ENCODE measurements at regions not wholly inside any gene's neighbourhood (a gene's known extent, or its start where the extent isn't known, plus 50 kb on each side); places are given as distances from the start of the nearest gene placed in this dataset.

DNA sequence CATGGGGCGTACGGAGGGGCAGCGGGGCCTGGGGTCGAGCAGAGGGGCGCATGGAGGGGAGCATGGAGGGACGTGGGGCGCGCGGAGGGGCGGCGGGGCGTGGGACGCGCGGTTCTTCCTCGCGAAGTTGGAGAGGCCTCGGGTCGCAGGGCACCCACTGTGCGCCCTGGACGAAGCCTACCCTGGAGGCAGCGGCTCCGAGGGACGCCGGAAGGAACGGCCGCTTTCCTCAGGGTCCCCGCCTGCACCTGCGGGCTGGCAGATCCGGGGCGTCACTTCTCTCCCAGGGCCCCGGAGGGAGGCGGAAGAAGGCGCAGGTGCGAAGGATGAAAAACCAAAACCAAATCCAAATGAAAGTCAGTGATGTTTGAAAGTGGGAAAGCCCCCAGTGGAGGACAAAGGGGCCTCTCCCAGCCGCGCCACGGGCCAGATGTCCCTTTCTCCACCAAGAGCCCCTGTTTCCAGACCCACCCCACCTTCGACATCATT is 142.1 kb upstream of the PDE10A start:
- no peak for DNase-seq (ENCODE audit: low spot score in 2 of 2)
- peaks cover 7% of the 10 kb centered on the region for H3K9me3 Mint-ChIP-seq
- no peak overlapping the region for H3K4me3 Mint-ChIP-seq
- ATAC-seq: no peak
- H3K4me1 Mint-ChIP-seq: no peaks in the 10 kb centered on the region
- no peaks in the 10 kb centered on the region for H3K36me3 Mint-ChIP-seq
- H3K27ac Mint-ChIP-seq: no peak overlapping the region

DNA sequence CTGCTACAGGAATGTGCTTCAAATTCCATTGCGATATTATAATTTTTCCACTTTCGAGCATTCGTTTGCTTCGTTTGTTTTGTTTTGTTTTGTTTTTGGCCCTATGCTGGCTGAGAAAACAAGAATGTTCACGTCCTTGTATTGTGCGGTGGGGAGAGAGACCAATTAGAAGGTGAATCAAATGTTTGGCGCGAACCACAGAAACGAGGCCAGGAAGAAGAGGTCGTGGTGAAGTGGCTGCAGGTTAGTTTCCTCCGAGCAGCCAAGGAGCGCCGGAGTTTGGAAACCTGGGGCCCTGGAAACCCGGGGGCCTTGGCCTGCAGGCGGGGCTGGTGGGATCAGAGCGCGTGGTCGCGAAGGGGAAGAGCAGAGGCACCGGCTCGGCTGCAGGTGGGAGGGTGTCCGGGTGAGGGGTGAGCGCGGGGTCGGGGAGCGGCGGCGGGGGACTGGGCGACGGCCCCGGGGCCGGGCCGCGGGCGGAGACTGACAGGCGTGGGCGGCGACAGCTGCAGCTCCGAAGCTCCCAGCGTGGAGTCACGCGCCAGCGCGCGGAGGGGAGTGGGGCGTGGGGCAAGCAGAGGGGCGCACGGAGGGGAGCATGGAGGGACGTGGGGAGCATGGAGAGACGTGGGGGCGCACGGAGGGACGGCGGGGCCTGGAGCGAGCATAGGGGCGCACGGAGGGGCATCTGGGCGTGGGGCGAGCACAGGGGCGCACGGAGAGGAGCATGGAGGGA is 141.5 kb upstream of the PDE10A start:
- H3K9me3 Mint-ChIP-seq: peaks cover 7% of the 10 kb centered on the region
- ATAC-seq: no peak
- H3K4me1 Mint-ChIP-seq: no peaks in the 10 kb centered on the region
- H3K27ac Mint-ChIP-seq: no peak overlapping the region
- peak overlapping the region; percentile 14 for H3K4me3 Mint-ChIP-seq
- H3K36me3 Mint-ChIP-seq: no peaks in the 10 kb centered on the region
- DNase-seq (ENCODE audit: low spot score in 2 of 2): no peak

DNA sequence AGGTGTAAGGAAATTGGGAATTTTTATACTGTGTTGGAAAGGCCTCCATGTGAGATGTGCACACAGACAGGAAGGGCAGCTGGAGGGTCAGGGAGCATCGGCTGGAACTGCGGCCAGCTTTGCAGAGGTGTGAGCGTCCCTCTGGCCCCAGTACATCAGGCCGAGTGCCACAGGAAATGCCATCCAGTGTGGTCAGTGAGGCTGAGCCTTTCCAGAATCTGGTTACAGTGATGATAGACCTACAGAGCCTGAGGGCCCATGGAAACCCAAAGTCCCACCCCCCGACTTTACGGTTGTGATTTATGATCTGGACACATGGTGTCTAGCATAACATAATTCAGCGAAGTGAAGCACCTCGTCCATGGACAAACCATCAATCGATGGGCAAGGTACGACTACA is 137.3 kb upstream of the PDE10A start:
- Mint-ChIP-seq H3K9me3 (peaks cover 3% of the 10 kb centered on the region), H3K4me1 (no peaks in the 10 kb centered on the region), H3K36me3 (no peaks in the 10 kb centered on the region), H3K27ac (no peak overlapping the region), H3K4me3 (no peak overlapping the region)
- DNase-seq (ENCODE audit: low spot score in 2 of 2) (no peak), ATAC-seq (no peak)

DNA sequence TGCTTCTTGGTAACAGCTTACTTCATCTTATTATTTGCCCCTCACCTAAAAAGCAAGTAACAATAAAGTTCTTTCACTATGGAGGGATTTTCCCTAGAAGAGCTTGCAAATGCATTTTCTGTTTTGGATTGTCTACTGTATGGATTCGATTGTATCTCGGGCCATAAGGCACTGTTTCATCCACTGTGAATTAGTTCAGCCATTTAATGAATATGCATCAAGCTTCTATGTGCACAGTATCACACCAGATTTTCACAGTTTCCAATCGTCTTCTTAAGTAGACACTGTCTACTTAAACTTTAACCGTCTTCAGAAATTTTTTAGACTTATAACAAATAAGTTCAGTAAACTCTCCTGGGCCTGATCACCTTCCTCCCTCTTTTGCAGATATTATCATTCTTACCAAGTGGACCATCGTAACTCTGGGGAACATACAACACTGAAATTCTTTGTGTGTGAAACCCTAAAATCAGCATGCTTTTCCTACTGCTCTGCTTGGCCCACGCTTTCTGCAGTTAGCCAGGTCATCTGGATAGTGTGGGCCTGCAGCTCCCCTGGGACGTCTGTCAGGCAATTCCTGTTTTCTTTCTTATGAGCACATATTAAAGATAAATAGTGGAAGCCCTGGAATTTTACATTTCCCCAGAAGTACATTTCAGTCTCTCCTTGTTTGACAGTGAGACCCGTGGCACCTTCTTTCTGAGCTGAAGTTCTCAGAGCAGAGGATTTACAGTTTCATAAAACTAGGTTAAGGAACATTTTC is 136.5 kb upstream of the PDE10A start:
- Mint-ChIP-seq H3K4me3 (no peak overlapping the region), H3K27ac (no peak overlapping the region), H3K9me3 (peaks cover 5% of the 10 kb centered on the region), H3K36me3 (no peaks in the 10 kb centered on the region), H3K4me1 (no peaks in the 10 kb centered on the region)
- ATAC-seq (no peak), DNase-seq (ENCODE audit: low spot score in 2 of 2) (no peak)

DNA sequence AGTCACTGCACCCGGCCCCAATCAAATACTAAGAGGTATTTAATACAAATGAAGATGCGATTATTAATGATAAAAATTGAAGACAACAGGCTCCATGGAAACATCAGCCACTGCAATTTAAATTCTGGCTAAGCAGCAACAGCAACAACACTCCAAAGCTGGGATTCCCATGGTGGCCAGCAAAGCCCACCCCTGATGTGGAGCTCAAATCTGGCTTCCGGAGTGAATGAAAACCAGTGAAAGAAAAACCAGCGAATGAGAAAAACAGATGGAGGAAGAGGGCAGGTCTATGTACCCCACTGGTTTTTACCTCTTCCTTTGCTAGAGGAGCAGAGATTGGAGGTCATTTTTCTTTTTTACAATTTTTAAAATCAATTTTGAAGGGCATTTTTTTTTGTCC is 135.9 kb upstream of the PDE10A start:
- H3K36me3 Mint-ChIP-seq: no peaks in the 10 kb centered on the region
- ATAC-seq (no peak), DNase-seq (ENCODE audit: low spot score in 2 of 2) (no peak)
- no peaks in the 10 kb centered on the region for H3K4me1 Mint-ChIP-seq
- H3K4me3 Mint-ChIP-seq: no peak overlapping the region
- peaks cover 2% of the 10 kb centered on the region for H3K9me3 Mint-ChIP-seq
- H3K27ac Mint-ChIP-seq: no peak overlapping the region

DNA sequence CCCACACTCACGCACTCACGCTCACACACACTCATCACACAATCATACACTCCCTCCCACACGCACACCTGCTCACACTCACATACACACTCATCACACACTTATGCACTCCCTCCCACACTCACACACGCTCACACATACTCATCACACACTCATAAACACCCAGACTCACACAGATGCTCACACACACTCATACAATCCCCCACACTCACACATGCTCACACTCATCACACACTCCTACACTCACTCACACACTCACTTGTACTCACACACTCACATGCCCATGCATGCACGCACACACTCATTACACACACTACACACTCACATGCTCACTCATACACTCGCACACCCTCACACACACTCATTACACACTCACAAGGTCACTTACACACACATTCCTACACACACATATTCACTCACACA is 131.1 kb upstream of the PDE10A start:
- no peak for DNase-seq (ENCODE audit: low spot score in 2 of 2)
- H3K9me3 Mint-ChIP-seq: peaks cover 2% of the 10 kb centered on the region
- no peaks in the 10 kb centered on the region for H3K4me1 Mint-ChIP-seq
- H3K4me3 Mint-ChIP-seq: no peak overlapping the region
- no peaks in the 10 kb centered on the region for H3K36me3 Mint-ChIP-seq
- no peak for ATAC-seq
- H3K27ac Mint-ChIP-seq: no peak overlapping the region

DNA sequence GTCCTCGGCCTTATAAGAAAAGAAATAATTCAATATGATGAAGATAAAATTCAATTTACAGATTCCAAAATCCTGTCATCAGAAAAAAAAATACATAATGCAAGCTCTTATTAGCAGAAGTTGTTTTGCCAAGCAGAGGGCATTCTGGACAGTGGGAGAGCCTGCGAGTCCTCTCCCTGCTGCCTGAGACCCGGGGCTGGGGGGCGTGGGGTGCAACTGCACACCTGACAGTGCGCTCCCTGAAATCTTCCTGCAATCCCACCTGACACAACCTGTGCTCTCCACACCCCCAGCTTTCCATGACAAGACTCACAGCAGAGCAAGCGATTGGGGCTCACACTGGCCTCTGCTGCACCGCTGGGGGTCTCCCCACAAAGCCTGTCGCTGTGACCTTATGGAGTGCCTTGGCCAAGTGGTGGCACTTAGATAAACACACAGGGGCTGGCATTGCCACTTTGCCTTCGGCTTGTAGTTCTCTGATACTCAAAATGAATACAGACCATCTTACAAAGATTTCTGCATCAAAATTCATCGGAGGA is 130.3 kb upstream of the PDE10A start:
- no peaks in the 10 kb centered on the region for H3K4me1 Mint-ChIP-seq
- ATAC-seq (no peak), DNase-seq (ENCODE audit: low spot score in 2 of 2) (no peak)
- H3K36me3 Mint-ChIP-seq: no peaks in the 10 kb centered on the region
- H3K27ac Mint-ChIP-seq: no peak overlapping the region
- peaks cover 2% of the 10 kb centered on the region for H3K9me3 Mint-ChIP-seq
- no peak overlapping the region for H3K4me3 Mint-ChIP-seq

DNA sequence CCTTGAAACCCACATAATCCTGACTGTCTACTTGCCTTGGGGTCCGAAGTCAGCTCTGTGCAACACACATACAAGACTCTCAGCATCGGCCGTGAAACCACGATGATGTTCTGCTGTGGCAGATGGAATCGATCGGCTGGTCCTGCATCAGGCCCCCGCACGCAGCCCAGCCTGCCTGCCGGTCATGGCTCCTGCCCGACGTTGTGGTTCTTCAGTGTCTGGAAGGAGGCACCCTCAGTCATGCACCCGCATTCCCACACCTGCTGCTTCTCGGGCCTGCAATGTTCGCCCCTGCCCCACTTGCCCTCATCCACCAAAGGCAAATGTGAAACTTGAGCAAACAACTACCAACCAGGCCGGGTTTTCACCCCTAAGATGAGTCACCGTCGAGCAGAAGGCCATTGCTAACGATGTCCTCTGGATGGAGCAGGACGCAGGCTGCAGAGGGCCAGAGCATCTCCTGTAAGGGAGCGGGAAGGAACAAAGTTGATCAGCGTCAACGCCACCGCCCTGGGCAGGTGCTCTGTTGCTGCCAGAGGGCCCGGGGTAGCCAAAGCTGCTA is 128.9 kb upstream of the PDE10A start:
- H3K27ac Mint-ChIP-seq: no peak overlapping the region
- ATAC-seq (no peak), DNase-seq (ENCODE audit: low spot score in 2 of 2) (no peak)
- no peaks in the 10 kb centered on the region for H3K4me1 Mint-ChIP-seq
- peaks cover 2% of the 10 kb centered on the region for H3K9me3 Mint-ChIP-seq
- H3K36me3 Mint-ChIP-seq: no peaks in the 10 kb centered on the region
- no peak overlapping the region for H3K4me3 Mint-ChIP-seq

DNA sequence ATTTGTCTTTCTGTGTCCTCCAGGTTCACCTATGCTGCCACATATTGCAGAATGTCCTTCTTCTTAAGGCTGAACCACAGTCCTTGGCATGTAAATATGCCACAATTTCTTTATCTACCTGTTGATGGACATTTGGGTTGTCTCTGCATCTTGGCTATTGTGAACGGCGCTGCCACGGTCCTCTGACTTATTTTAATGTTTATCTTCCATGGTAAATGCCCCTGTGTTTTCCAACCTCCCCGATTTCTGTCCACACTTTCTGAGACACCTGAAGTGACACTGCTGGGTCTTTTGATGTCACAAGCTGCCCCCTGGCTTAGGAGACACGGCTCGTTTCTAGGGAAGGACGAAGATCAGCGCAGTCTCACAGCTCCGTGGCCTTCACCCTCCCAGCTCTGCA is 128.3 kb upstream of the PDE10A start:
- Mint-ChIP-seq H3K4me1 (no peaks in the 10 kb centered on the region), H3K36me3 (no peaks in the 10 kb centered on the region), H3K9me3 (peaks cover 2% of the 10 kb centered on the region), H3K4me3 (no peak overlapping the region), H3K27ac (no peak overlapping the region)
- DNase-seq (ENCODE audit: low spot score in 2 of 2) (no peak), ATAC-seq (no peak)

DNA sequence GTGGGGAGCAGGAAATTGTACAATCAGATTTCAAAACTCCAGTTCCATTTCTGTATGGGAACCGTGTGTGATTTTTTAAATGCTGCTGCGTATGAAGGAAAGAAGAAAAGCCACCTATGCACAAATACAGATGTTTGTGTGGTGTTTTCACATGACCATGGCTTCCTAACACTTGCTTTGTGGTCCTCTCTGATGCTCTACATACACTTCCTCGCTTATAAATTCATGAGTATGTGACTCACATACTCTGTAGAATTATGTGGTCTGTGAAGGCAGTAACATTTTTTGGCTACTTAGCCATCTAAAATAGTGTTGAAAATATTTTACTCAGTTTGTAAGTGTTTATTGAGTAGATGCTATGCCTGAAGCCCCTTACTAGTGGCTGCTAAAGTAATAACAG is 119.8 kb upstream of the PDE10A start:
- no peak for DNase-seq (ENCODE audit: low spot score in 2 of 2)
- no peak overlapping the region for H3K4me3 Mint-ChIP-seq
- no peaks in the 10 kb centered on the region for H3K4me1 Mint-ChIP-seq
- H3K9me3 Mint-ChIP-seq: peaks cover 3% of the 10 kb centered on the region
- H3K27ac Mint-ChIP-seq: no peak overlapping the region
- no peaks in the 10 kb centered on the region for H3K36me3 Mint-ChIP-seq
- ATAC-seq: peak; percentile 55

DNA sequence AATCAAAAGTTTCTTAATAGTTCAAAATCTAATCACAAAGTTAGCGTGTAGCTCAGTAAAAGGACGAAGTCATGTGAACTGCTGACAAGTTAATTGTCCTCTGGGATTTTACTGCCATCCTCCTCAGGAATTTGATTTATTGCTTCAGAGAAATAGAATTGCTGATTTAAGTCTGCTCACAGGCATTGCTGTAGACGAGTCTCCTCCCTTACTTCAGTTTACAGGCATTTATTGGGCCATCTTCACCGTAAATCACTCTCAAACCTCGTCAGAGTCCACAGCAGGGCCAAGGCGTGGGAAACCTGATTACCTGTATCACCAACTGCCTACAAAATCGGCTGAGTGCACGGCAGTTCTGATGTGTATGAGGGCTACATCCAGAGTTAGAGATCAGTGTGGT is 119.1 kb upstream of the PDE10A start:
- ATAC-seq (no peak), DNase-seq (ENCODE audit: low spot score in 2 of 2) (no peak)
- Mint-ChIP-seq H3K9me3 (peaks cover 3% of the 10 kb centered on the region), H3K4me1 (no peaks in the 10 kb centered on the region), H3K36me3 (no peaks in the 10 kb centered on the region), H3K4me3 (no peak overlapping the region), H3K27ac (no peak overlapping the region)

DNA sequence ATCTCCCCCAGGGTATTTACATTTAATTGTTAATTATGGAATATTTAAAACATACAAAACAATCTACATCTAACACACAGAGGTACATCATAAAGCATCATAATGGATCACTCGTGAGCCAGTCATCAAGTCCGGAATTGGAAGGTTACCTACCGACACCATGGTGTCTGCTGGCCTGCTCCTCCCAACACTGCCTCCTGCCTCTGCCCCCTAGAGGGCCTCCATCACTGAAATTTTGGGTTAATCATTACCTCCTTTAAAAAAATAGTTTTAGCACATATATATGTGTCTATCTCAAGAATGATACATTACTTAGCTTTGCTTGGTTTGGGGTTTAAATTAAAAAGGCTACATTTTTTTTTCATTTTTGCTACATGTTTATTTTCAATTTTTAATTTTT is 114.6 kb upstream of the PDE10A start:
- H3K36me3 Mint-ChIP-seq: no peaks in the 10 kb centered on the region
- H3K9me3 Mint-ChIP-seq: no peaks in the 10 kb centered on the region
- no peak overlapping the region for H3K4me3 Mint-ChIP-seq
- ATAC-seq (no peak), DNase-seq (ENCODE audit: low spot score in 2 of 2) (no peak)
- H3K4me1 Mint-ChIP-seq: no peaks in the 10 kb centered on the region
- no peak overlapping the region for H3K27ac Mint-ChIP-seq

DNA sequence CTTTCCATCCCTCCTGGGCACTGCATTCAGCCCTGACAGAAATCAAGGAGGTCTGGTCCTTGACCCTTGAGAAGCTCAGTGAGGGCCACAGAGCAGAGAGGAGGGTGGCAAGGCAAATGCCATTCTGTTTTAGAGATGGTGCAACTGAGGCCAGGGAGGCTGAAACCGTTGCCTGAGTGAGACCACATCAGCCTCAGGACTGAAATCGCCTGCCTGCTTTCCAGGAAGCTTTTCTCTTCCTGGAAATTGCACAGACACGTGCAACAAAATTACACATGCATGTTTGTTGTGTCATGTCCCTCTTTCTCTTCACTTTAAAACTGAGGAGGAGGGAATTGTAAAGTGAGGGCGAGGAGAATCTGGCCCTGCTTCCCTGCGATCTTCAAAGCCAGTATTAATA is 113.7 kb upstream of the PDE10A start:
- no peak overlapping the region for H3K4me3 Mint-ChIP-seq
- H3K36me3 Mint-ChIP-seq: no peaks in the 10 kb centered on the region
- H3K9me3 Mint-ChIP-seq: peaks cover 2% of the 10 kb centered on the region
- no peak overlapping the region for H3K27ac Mint-ChIP-seq
- H3K4me1 Mint-ChIP-seq: no peaks in the 10 kb centered on the region
- ATAC-seq (no peak), DNase-seq (ENCODE audit: low spot score in 2 of 2) (no peak)

DNA sequence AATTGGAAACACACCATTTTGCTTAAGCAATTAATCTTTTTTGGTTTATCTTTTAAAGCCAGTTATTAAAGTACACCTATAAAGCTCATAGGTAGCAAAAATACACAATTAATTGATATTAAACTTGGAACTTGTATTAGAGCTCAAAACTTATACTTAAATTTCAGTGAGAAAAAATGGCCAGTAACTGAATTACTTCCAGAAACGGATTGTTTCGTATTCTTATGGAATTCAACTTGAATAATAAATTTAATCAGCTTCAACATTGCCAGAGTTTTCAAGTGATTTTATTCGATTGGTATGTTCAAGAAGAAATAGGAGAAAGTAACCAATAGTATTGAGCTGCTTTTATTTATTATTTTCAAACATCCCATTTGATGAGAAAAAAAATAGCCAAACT is 112.7 kb upstream of the PDE10A start:
- no peaks in the 10 kb centered on the region for H3K36me3 Mint-ChIP-seq
- H3K4me1 Mint-ChIP-seq: no peaks in the 10 kb centered on the region
- ATAC-seq: no peak
- DNase-seq (ENCODE audit: low spot score in 2 of 2): no peak
- no peak overlapping the region for H3K4me3 Mint-ChIP-seq
- no peak overlapping the region for H3K27ac Mint-ChIP-seq
- peaks cover 2% of the 10 kb centered on the region for H3K9me3 Mint-ChIP-seq

DNA sequence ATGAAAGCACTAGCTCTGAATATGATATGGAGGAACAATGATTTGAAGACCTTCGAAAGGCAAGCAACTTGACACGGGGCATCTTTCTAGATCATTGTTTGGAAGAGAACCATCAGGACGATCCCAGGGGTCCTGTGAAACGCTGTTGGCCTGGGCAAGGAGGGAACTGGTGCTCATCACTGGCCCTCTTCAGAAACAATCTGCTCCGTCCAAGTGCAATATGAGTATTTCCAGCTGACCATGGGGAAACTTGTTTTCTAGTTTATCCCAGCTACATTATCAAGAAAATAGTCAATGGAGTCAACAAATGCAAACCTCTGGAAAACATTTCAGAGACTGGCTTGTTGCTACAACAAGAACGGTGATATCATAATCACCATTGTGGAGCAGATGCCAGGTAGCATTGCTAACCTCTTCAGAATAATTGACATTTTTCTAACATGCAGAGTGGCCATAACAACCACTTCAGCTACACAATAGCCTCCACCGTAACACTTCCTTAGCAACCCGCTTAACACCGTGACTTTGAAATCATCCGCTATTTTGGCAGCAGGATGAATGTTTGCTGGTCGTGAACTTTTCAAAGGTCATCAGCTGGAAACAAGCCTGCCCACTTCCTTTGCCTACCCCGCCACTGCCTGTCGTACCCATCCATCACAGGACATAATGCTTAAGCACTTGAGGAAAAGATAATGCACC is 112.0 kb upstream of the PDE10A start:
- ATAC-seq: no peak
- H3K9me3 Mint-ChIP-seq: peaks cover 2% of the 10 kb centered on the region
- H3K4me3 Mint-ChIP-seq: no peak overlapping the region
- peak in 1 of 2 donors; percentile 17 for DNase-seq (ENCODE audit: low spot score in 2 of 2)
- H3K4me1 Mint-ChIP-seq: no peaks in the 10 kb centered on the region
- H3K36me3 Mint-ChIP-seq: no peaks in the 10 kb centered on the region
- no peak overlapping the region for H3K27ac Mint-ChIP-seq

Measured in stimulated activated effector memory CD8-positive, alpha-beta T cell treated with anti-CD3 and anti-CD28 coated beads, Interleukin-12 subunit alpha, Interleukin-12 subunit beta, amount 100 ng/mL, for 72 hours (primary cell).